ENCODE measurements at regions not wholly inside any gene's neighbourhood (a gene's known extent, or its start where the extent isn't known, plus 50 kb on each side); places are given as distances from the start of the nearest gene placed in this dataset.

DNA sequence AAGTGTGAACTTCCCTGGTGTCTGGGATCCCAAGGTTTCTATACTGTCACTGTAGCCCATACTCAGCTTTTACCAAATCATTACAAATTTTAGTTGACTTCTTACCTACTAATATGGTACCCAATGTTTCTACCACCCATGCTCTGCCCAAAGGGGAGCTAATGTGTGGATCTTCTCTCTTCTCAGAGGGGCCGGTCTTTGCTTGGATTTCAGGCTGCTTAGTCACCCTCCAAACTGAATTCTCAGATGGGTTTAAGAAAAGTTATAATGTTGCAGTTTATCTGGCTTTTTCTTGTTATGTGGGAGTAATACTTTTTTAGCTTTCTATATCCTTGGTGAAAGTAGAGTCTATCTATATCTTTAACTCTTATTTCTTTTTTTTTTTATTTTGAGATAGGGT, 67.1 kb upstream of the AKAP13 start:
- WGBS, 3 donors: 58 to 95% (median 90%) methylated on average over 1 of the region's 1 CpG
- TF ChIP-seq POLR2A (IDR thresholded peaks at IDR 0.05): no peak
- intact Hi-C loops (cut with DNase I): no loop called here
- H3K36me3 ChIP-seq: no peaks in the 10 kb centered on the region
- no peaks in the 10 kb centered on the region for H3K27me3 ChIP-seq
- peaks cover 4% of the 10 kb centered on the region for H3K4me1 ChIP-seq (ENCODE audit: insufficient read depth)
- no peak overlapping the region for H3K4me3 ChIP-seq
- H3K9me3 ChIP-seq: no peaks in the 10 kb centered on the region
- no peak overlapping the region for H3K27ac ChIP-seq
- DNase-seq: no peak

GRCh38 chr15:85314146-85314545, 66.3 kb upstream of the AKAP13 start:
- H3K4me1 ChIP-seq (ENCODE audit: insufficient read depth): peaks cover 4% of the 10 kb centered on the region
- WGBS, 3 donors: 96 to 99% (median 97%) methylated on average over 3 of the region's 3 CpGs
- DNase-seq: no peak
- H3K4me3 ChIP-seq: no peak overlapping the region
- intact Hi-C loops (cut with DNase I): no loop called here
- no peak for TF ChIP-seq CTCF (IDR thresholded peaks at IDR 0.05)
- TF ChIP-seq EP300 (IDR thresholded peaks at IDR 0.05): no peak
- TF ChIP-seq POLR2A (IDR thresholded peaks at IDR 0.05): no peak
- no peaks in the 10 kb centered on the region for H3K27me3 ChIP-seq
- H3K36me3 ChIP-seq: no peaks in the 10 kb centered on the region
- no peak overlapping the region for H3K27ac ChIP-seq
- H3K9me3 ChIP-seq: no peaks in the 10 kb centered on the region

DNA sequence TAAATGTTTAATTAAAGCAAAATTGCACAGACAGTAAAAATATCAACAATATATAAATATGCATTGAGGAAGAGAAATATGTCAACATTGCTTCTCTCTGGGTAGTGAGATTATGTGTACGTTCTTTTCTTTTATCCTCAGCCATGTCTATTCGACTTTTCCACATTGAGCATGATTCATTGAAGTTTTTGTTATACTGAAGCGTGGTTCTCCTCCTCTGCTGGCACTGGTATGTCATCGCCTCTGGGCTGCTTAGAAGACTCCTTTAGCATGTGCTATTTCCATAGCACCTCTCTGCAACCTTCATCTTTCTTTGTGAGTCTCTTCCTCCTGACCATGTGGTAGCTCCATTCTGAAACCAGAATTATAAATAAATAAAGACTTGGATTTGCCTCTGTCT, 65.8 kb upstream of the AKAP13 start:
- intact Hi-C loops (cut with DNase I): no loop called here
- DNase-seq: no peak
- Histone ChIP-seq H3K36me3 (no peaks in the 10 kb centered on the region), H3K4me3 (no peak overlapping the region), H3K27me3 (no peaks in the 10 kb centered on the region), H3K27ac (no peak overlapping the region), H3K9me3 (no peaks in the 10 kb centered on the region), H3K4me1 (ENCODE audit: insufficient read depth) (peaks cover 4% of the 10 kb centered on the region)
- TF ChIP-seq POLR2A (IDR thresholded peaks at IDR 0.05) (no peak), CTCF (IDR thresholded peaks at IDR 0.05) (no peak), EP300 (IDR thresholded peaks at IDR 0.05) (no peak)
- WGBS, 3 donors: 79 to 95% (median 86%) methylated on average over 4 of the region's 4 CpGs

- Histone ChIP-seq H3K27ac (no peak overlapping the region), H3K9me3 (no peaks in the 10 kb centered on the region)
Observed at GRCh38 chr15:85316244-85316934, 64.0 kb upstream of the AKAP13 start.

More at GRCh38 chr15:85316244-85316934, 64.0 kb upstream of the AKAP13 start:
- intact Hi-C loops (cut with DNase I): no loop called here
- H3K36me3 ChIP-seq: no peaks in the 10 kb centered on the region
- H3K4me1 ChIP-seq (ENCODE audit: insufficient read depth): peaks cover 4% of the 10 kb centered on the region
- H3K27me3 ChIP-seq: no peaks in the 10 kb centered on the region
- TF ChIP-seq POLR2A (IDR thresholded peaks at IDR 0.05) (no peak), CTCF (IDR thresholded peaks at IDR 0.05) (no peak), EP300 (IDR thresholded peaks at IDR 0.05) (no peak)
- no peak overlapping the region for H3K4me3 ChIP-seq
- no peak for DNase-seq
- 68 to 85% (median 80%) methylated on average over 8 of the region's 8 CpGs for WGBS, 3 donors
